Pancreas (tissue), 10 donors: ENCODE measurements at regions not wholly inside any gene's neighbourhood (a gene's known extent, or its start where the extent isn't known, plus 50 kb on each side); places are given as distances from the start of the nearest gene placed in this dataset.

Experiments used
- ATAC-seq, 4 donors: fragments of 200-7000 bp; cut with Tn5 transposase; one replicate each; pipeline versions ENCODE4 v1.8.0 to v1.9.1; 2020; ENCODE audit warnings: mild to moderate bottlenecking in 4 of 4, moderate library complexity in 4 of 4
- DNase-seq, 6 donors: peaks; one replicate each; pipeline ENCODE4 v3.0.0-alpha.2; 2020
- FAIRE-seq: peaks from 2 replicates; lab custom pipeline; 2012; peaks lifted over from hg19 to GRCh38; lab: Jason Lieb, UNC
- H3K27ac ChIP-seq, 4 donors: fragments of 200-600 bp; sonication (generic); 1 replicate in 3 of 4; 2 replicates in 1 of 4; pipeline versions ENCODE4 v1.5.0 to v1.8.0; 2020
- H3K27me3 ChIP-seq, 4 donors: fragments of 200-600 bp; one replicate each; pipeline ENCODE4 v1.8.0; 2021
- H3K36me3 ChIP-seq, 3 donors: fragments of 200-600 bp; sonication (generic) in 1 of 3; one replicate each; pipeline versions ENCODE4 v1.5.0 to v1.8.0; 2020 to 2021
- H3K4me1 ChIP-seq, 3 donors: fragments of 200-600 bp; one replicate each; pipeline ENCODE4 v1.8.0; 2021
- H3K4me3 ChIP-seq, 4 donors: fragments of 200-600 bp; sonication (generic) in 2 of 4; one replicate each; pipeline versions ENCODE4 v1.5.0 to v1.8.0; 2020 to 2021
- H3K9me3 ChIP-seq, 4 donors: fragments of 200-600 bp; one replicate each; pipeline ENCODE4 v1.8.0; 2021
- WGBS, 2 donors: extraction: QIAGEN DNeasy Blood & Tissue Kit; methylation state at CpG; one replicate each; pipeline ENCODE4 v1.1.7; 2013; 5-methylcytosine and 5-hydroxymethylcytosine counted together
- intact Hi-C, 3 donors: fragments of 100-400 bp; cut with DNase I; formaldehyde crosslinking; loops; one replicate each; pipeline versions ENCODE4 v1.11.1 to v1.14.2; 2022
- TF ChIP-seq, protein P1 (sequence below), 4 donors: fragments of 200-600 bp; sonication (generic) in 3 of 4; IDR thresholded peaks; one replicate each; pipeline versions ENCODE4 v1.5.0 to v1.8.0; 2021; ENCODE audit warnings: antibody characterized with exemption in 4 of 4
- donor health status: healthy with polysubstance abuse.
- donor health status: DM: no; HTN: no; CAD: no; lungs with moderate emphysema.
- donor health status: DM: no; HTN: no; CAD: no.
- donor health status: control.
- donor health status: control.
- donor health status: Bipolar disorder and iron deficiency.
- donor health status: DM: yes; HTN: yes; CAD: no.
- donor health status: DM: no; HTN: no; CAD: no.
- donor health status: DM: no; HTN: no; CAD: no.
- donor health status: DM: yes; HTN: yes; CAD: no.

DNA sequence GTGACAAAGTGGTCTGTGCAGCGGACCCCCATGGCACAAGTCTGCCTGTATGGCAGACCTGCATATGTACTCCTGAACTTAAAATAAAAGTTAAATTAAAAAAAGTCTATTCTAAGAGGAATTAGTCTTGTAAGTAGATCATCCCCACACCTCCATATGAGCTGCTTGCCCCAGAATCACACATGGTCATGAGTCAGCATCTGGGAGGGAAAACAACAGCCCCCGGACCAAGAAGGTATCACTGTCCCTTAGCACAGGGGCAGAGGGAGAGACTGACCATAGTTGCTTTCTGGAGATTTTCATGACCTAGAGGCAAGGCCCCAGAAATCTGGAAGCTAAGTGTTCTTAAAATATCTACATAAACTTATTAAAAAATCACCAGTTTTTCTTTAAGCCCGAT, 86.6 kb upstream of the PDK4 start:
- no peak overlapping the region for H3K4me3 ChIP-seq
- no peak overlapping the region for H3K27ac ChIP-seq
- no peak for DNase-seq
- intact Hi-C loops = loop anchor here in 2 of 3 donors (5.0 to 10.0 kb wide), 2 partner anchors 148 to 151 kb away; no protein-coding TSS in a partner anchor
- FAIRE-seq = no peak
- H3K9me3 ChIP-seq = no peaks in the 10 kb centered on the region
- TF ChIP-seq, protein P1, sequence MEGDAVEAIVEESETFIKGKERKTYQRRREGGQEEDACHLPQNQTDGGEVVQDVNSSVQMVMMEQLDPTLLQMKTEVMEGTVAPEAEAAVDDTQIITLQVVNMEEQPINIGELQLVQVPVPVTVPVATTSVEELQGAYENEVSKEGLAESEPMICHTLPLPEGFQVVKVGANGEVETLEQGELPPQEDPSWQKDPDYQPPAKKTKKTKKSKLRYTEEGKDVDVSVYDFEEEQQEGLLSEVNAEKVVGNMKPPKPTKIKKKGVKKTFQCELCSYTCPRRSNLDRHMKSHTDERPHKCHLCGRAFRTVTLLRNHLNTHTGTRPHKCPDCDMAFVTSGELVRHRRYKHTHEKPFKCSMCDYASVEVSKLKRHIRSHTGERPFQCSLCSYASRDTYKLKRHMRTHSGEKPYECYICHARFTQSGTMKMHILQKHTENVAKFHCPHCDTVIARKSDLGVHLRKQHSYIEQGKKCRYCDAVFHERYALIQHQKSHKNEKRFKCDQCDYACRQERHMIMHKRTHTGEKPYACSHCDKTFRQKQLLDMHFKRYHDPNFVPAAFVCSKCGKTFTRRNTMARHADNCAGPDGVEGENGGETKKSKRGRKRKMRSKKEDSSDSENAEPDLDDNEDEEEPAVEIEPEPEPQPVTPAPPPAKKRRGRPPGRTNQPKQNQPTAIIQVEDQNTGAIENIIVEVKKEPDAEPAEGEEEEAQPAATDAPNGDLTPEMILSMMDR (IDR thresholded peaks at IDR 0.05) = no peak
- H3K4me1 ChIP-seq = no peaks in the 10 kb centered on the region
- no peak for ATAC-seq
- 64 to 89% methylated on average over 3 of the region's 3 CpGs for WGBS, 2 donors
- no peaks in the 10 kb centered on the region for H3K36me3 ChIP-seq
- no peaks in the 10 kb centered on the region for H3K27me3 ChIP-seq

DNA sequence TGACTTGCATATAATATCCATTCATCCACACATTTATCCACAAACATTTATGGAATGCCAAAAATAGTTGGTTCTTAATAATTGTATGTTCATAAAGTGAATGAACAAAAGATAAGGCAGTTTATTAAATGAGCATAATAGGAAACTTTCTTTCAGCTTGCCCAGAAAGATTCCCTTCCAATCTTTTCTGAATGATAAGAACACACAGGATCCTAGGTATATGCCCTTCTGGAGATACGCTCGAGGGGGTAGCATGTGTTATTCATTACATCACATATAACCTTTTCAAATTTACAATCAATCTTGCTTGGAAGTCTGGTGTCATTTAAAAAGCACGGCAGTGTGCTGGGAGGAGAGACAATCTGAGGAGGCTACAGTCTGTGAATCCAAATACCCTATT, 80.4 kb upstream of the PDK4 start:
- TF ChIP-seq, protein P1 (IDR thresholded peaks at IDR 0.05) = no peak
- no peaks in the 10 kb centered on the region for H3K4me1 ChIP-seq
- 59 to 68% methylated on average over 3 of the region's 3 CpGs for WGBS, 2 donors
- H3K4me3 ChIP-seq = no peak overlapping the region
- FAIRE-seq = no peak
- no peak for DNase-seq
- no peaks in the 10 kb centered on the region for H3K9me3 ChIP-seq
- no peaks in the 10 kb centered on the region for H3K27me3 ChIP-seq
- no peak for ATAC-seq
- H3K36me3 ChIP-seq = no peaks in the 10 kb centered on the region
- H3K27ac ChIP-seq = no peak overlapping the region
- intact Hi-C loops = no loop called here

DNA sequence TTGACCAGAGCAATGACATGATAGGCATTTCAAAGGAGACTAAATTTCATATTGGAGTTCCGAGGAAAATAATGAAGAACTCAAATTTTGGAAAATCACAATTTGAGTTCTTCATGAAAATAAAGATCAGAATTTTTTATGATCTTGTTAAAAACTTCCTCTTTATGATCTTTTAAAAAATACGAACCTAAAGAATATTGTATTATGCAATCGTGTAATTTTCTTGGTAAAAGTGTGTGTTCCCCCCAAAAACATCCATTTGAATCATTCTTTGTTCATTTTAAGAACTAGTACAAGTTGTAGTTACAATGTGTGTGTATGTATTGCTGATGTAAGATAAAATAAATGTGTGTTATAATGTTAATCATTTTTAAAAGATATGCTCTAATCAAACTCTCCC, 79.3 kb upstream of the PDK4 start:
- FAIRE-seq = no peak
- Histone ChIP-seq H3K9me3 (no peaks in the 10 kb centered on the region), H3K36me3 (no peaks in the 10 kb centered on the region), H3K4me3 (no peak overlapping the region), H3K27me3 (no peaks in the 10 kb centered on the region), H3K27ac (no peak overlapping the region), H3K4me1 (no peaks in the 10 kb centered on the region)
- DNase-seq = no peak
- 86 to 93% methylated on average over 3 of the region's 3 CpGs for WGBS, 2 donors
- TF ChIP-seq, protein P1 (IDR thresholded peaks at IDR 0.05) = no peak
- no peak for ATAC-seq
- intact Hi-C loops = no loop called here

DNA sequence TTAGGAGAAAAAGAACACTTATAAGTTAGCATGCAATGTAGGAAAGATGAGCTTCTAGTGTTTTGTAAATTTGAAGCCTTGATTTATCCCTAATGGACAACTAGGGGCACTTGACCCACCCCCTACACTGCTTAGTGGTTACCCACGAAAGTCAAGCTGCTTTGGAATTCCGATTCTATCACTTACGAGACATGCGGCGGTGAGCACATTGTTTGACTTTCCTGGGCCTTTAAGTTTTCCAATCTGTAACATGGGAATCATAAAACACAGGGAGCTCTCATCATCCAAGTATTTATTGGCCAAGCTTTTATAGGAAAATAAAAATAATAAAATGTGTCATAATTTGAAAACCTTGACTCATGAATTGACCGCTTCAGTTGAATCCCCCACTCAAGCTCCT, 78.7 kb upstream of the PDK4 start:
- no peaks in the 10 kb centered on the region for H3K4me1 ChIP-seq
- DNase-seq (no peak), FAIRE-seq (no peak), ATAC-seq (no peak)
- TF ChIP-seq, protein P1 (IDR thresholded peaks at IDR 0.05) = no peak
- H3K4me3 ChIP-seq = no peak overlapping the region
- no peaks in the 10 kb centered on the region for H3K27me3 ChIP-seq
- intact Hi-C loops = no loop called here
- no peaks in the 10 kb centered on the region for H3K9me3 ChIP-seq
- no peaks in the 10 kb centered on the region for H3K36me3 ChIP-seq
- H3K27ac ChIP-seq = no peak overlapping the region
- WGBS, 2 donors = 93 to 96% methylated on average over 6 of the region's 6 CpGs

DNA sequence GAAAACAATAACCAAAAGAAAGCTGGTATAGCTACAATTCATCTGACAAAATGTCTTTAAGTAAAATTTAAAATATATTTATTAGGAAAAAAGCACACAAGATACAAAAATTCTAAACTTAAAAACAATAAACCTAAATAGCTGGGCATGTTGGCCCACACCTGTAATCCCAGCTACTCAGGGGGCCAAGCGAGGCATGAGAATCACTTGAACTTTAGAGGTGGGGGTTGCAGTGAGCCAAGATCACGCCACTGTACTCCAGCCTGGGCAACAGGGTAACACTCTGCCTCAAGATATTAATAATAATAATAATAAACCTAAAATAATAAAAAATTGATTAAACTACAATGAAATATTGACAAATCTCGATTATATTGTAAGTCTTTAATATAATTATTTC, 77.8 kb upstream of the PDK4 start:
- no peaks in the 10 kb centered on the region for H3K36me3 ChIP-seq
- H3K4me3 ChIP-seq = no peak overlapping the region
- TF ChIP-seq, protein P1 (IDR thresholded peaks at IDR 0.05) = no peak
- no peaks in the 10 kb centered on the region for H3K27me3 ChIP-seq
- intact Hi-C loops = no loop called here
- ATAC-seq (no peak), FAIRE-seq (no peak), DNase-seq (no peak)
- 87 to 97% methylated on average over 3 of the region's 3 CpGs for WGBS, 2 donors
- H3K9me3 ChIP-seq = no peaks in the 10 kb centered on the region
- H3K4me1 ChIP-seq = no peaks in the 10 kb centered on the region
- H3K27ac ChIP-seq = no peak overlapping the region
